ENCODE measurements at regions not wholly inside any gene's neighbourhood (a gene's known extent, or its start where the extent isn't known, plus 50 kb on each side); places are given as distances from the start of the nearest gene placed in this dataset.

GRCh38 chr3:139764069-139764905, 86.5 kb upstream of the NMNAT3 start:
- H3K27me3 ChIP-seq (ENCODE audit: insufficient read depth, low read length) = no peaks in the 10 kb centered on the region
- no peak overlapping the region for H4K12ac ChIP-seq (ENCODE audit: low read depth, low read length)
- H3K36me3 ChIP-seq (ENCODE audit: control insufficient read depth in 1 of 2, insufficient read depth in 2 of 2, low read length in 2 of 2) = no peaks in the 10 kb centered on the region
- no peak overlapping the region for H3K9ac ChIP-seq (ENCODE audit: low read length)
- H3K18ac ChIP-seq (ENCODE audit: low read length) = no peak overlapping the region
- H3K4me3 ChIP-seq (ENCODE audit: low read depth, low read length) = no peak overlapping the region
- H3K27ac ChIP-seq (ENCODE audit: low read depth, low read length) = no peak overlapping the region
- peak overlapping the region; percentile 34 for H4K8ac ChIP-seq (ENCODE audit: low read depth, low read length)
- H3K14ac ChIP-seq (ENCODE audit: low read length) = peak overlapping the region; percentile 69
- H2BK12ac ChIP-seq (ENCODE audit: low read length) = peak overlapping the region; percentile 66
- no peak overlapping the region for H3K4me2 ChIP-seq (ENCODE audit: low read length)
- H2AFZ ChIP-seq (ENCODE audit: insufficient read depth, low read length, poor library complexity) = no peak overlapping the region
- H3K9me3 ChIP-seq (ENCODE audit: insufficient read depth, low read depth, low read length) = no peaks in the 10 kb centered on the region
- peaks cover 22% of the 10 kb centered on the region for H3K79me1 ChIP-seq (ENCODE audit: low read length)
- H2BK5ac ChIP-seq (ENCODE audit: low read depth, low read length, poor library complexity) = no peak overlapping the region
- no peak overlapping the region for H3K23ac ChIP-seq (ENCODE audit: low read length)
- no CpG with 5 or more reads among the region's 7 CpGs for WGBS (ENCODE audit: extremely low coverage, insufficient coverage, insufficient read length)
- DNase-seq = peak; percentile 41 to 57
- no peaks in the 10 kb centered on the region for H3K79me2 ChIP-seq (ENCODE audit: control insufficient read depth, insufficient read depth, low read length, poor library complexity)
- no peak overlapping the region for H2BK120ac ChIP-seq (ENCODE audit: insufficient read depth, low read length, poor library complexity)
- H2AK5ac ChIP-seq (ENCODE audit: low read length) = peak overlapping the region; percentile 7
- H3K4me1 ChIP-seq (ENCODE audit: control insufficient read depth in 1 of 2, insufficient read depth in 2 of 2, low read length in 2 of 2) = peaks cover 10 to 20% of the 10 kb centered on the region in 2 experiments
- H3K4ac ChIP-seq (ENCODE audit: low read depth, low read length) = no peak overlapping the region
- no peak overlapping the region for H4K91ac ChIP-seq (ENCODE audit: low read depth, low read length)

DNA sequence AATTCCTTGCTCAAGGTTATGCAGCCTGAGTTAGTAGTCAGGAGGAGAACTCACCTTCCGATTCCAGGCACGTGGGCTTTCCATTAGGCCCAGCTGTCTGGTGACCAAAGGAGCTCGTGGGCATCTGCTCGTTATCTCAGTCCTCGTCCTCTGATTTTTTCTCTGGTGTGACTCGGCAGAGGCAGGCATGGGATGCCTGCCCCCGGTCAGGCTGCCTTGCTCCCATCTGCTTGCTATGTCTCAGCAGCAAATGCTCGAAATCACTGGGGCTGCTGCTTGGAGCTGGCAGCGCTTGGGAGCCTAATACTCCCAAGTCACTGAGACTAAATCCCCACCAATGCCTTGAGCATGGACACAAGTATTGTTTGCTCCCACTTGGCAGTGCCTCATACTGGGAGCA, 84.5 kb upstream of the NMNAT3 start:
- Histone ChIP-seq H3K4ac (ENCODE audit: low read depth, low read length) (no peak overlapping the region), H3K23ac (ENCODE audit: low read length) (no peak overlapping the region), H2AFZ (ENCODE audit: insufficient read depth, low read length, poor library complexity) (no peak overlapping the region), H3K27ac (ENCODE audit: low read depth, low read length) (no peak overlapping the region), H4K91ac (ENCODE audit: low read depth, low read length) (peak overlapping the region; percentile 4), H4K8ac (ENCODE audit: low read depth, low read length) (no peak overlapping the region), H3K79me2 (ENCODE audit: control insufficient read depth, insufficient read depth, low read length, poor library complexity) (no peaks in the 10 kb centered on the region), H3K9me3 (ENCODE audit: insufficient read depth, low read depth, low read length) (no peaks in the 10 kb centered on the region), H3K14ac (ENCODE audit: low read length) (peak overlapping the region; percentile 42), H3K27me3 (ENCODE audit: insufficient read depth, low read length) (no peaks in the 10 kb centered on the region), H2BK12ac (ENCODE audit: low read length) (no peak overlapping the region), H3K4me1 (ENCODE audit: control insufficient read depth in 1 of 2, insufficient read depth in 2 of 2, low read length in 2 of 2) (peaks cover 12 to 25% of the 10 kb centered on the region in 2 experiments), H2AK5ac (ENCODE audit: low read length) (no peak overlapping the region), H4K12ac (ENCODE audit: low read depth, low read length) (no peak overlapping the region), H3K79me1 (ENCODE audit: low read length) (peaks cover 21% of the 10 kb centered on the region), H3K18ac (ENCODE audit: low read length) (peak overlapping the region; percentile 2), H3K9ac (ENCODE audit: low read length) (no peak overlapping the region), H3K4me3 (ENCODE audit: low read depth, low read length) (no peak overlapping the region), H2BK5ac (ENCODE audit: low read depth, low read length, poor library complexity) (no peak overlapping the region), H3K36me3 (ENCODE audit: control insufficient read depth in 1 of 2, insufficient read depth in 2 of 2, low read length in 2 of 2) (no peaks in the 10 kb centered on the region), H3K4me2 (ENCODE audit: low read length) (no peak overlapping the region), H2BK120ac (ENCODE audit: insufficient read depth, low read length, poor library complexity) (no peak overlapping the region)
- no peak for DNase-seq
- WGBS (ENCODE audit: extremely low coverage, insufficient coverage, insufficient read length) = no CpG with 5 or more reads among the region's 9 CpGs

GRCh38 chr3:139759470-139759869, 81.7 kb upstream of the NMNAT3 start:
- no CpG with 5 or more reads among the region's 2 CpGs for whole genome bisulfite sequencing (ENCODE audit: extremely low coverage, insufficient coverage, insufficient read length)
- peak in 1 of 2 donors; percentile 64 for DNase-seq
- no peaks in the 10 kb centered on the region for H3K27me3 ChIP-seq (ENCODE audit: insufficient read depth, low read length)

DNA sequence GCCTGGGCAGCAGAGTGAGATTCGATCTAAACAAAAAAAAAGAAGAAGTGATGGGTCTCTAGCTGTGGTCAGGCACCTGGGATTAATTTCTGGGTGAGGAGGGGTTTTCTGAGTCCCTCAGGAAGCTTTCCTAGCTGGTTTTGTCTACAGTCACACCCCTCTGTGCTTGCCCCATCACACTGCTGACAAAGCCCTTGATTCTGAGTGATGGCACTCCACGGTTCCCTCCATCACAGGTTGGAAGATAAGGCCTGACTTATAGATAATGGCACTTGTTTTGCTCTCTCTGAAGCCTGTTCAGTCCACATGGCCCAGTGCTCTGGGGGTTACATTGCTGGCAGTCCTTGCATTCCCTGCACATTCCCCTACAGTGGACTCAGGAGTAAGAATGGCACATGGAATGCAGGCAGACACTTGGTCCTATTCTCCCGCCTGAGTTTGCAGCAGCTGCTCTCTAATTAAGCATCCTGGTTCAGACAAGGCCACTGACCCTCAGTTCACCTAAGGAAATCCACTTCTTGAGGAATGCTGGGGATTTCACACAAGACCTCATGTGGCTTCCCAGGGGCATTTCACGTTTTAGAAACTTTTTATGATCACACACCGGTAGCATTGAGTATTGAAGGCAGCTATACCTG, 81.0 kb upstream of the NMNAT3 start:
- WGBS (ENCODE audit: extremely low coverage, insufficient coverage, insufficient read length) = no CpG with 5 or more reads among the region's 5 CpGs
- peak; percentile 99 for DNase-seq

More at GRCh38 chr3:139759470-139759869, 81.7 kb upstream of the NMNAT3 start:
- Histone ChIP-seq H3K9ac (ENCODE audit: low read length) (no peak overlapping the region), H3K23ac (ENCODE audit: low read length) (no peak overlapping the region), H3K4me1 (ENCODE audit: control insufficient read depth in 1 of 2, insufficient read depth in 2 of 2, low read length in 2 of 2) (peaks cover 12 to 24% of the 10 kb centered on the region in 2 experiments), H3K27ac (ENCODE audit: low read depth, low read length) (peak overlapping the region; percentile 66), H2AFZ (ENCODE audit: insufficient read depth, low read length, poor library complexity) (no peak overlapping the region), H2BK12ac (ENCODE audit: low read length) (no peak overlapping the region), H3K4me2 (ENCODE audit: low read length) (no peak overlapping the region), H3K18ac (ENCODE audit: low read length) (peak overlapping the region; percentile 43), H3K79me1 (ENCODE audit: low read length) (peaks cover 17% of the 10 kb centered on the region), H3K36me3 (ENCODE audit: control insufficient read depth in 1 of 2, insufficient read depth in 2 of 2, low read length in 2 of 2) (no peaks in the 10 kb centered on the region), H4K12ac (ENCODE audit: low read depth, low read length) (no peak overlapping the region), H3K79me2 (ENCODE audit: control insufficient read depth, insufficient read depth, low read length, poor library complexity) (no peaks in the 10 kb centered on the region), H2BK120ac (ENCODE audit: insufficient read depth, low read length, poor library complexity) (peak overlapping the region; percentile 35), H2AK5ac (ENCODE audit: low read length) (no peak overlapping the region), H3K9me3 (ENCODE audit: insufficient read depth, low read depth, low read length) (no peaks in the 10 kb centered on the region), H4K8ac (ENCODE audit: low read depth, low read length) (no peak overlapping the region), H4K91ac (ENCODE audit: low read depth, low read length) (peak overlapping the region; percentile 41), H3K4me3 (ENCODE audit: low read depth, low read length) (no peak overlapping the region), H2BK5ac (ENCODE audit: low read depth, low read length, poor library complexity) (peak overlapping the region; percentile 89), H3K14ac (ENCODE audit: low read length) (no peak overlapping the region), H3K4ac (ENCODE audit: low read depth, low read length) (no peak overlapping the region)

More for the DNA sequence above, 81.0 kb upstream of the NMNAT3 start:
- Histone ChIP-seq H3K18ac (ENCODE audit: low read length) (peak overlapping the region; percentile 43), H3K27me3 (ENCODE audit: insufficient read depth, low read length) (no peaks in the 10 kb centered on the region), H4K91ac (ENCODE audit: low read depth, low read length) (peak overlapping the region; percentile 41), H3K14ac (ENCODE audit: low read length) (no peak overlapping the region), H3K36me3 (ENCODE audit: control insufficient read depth in 1 of 2, insufficient read depth in 2 of 2, low read length in 2 of 2) (no peaks in the 10 kb centered on the region), H4K8ac (ENCODE audit: low read depth, low read length) (no peak overlapping the region), H3K4me3 (ENCODE audit: low read depth, low read length) (no peak overlapping the region), H3K4ac (ENCODE audit: low read depth, low read length) (no peak overlapping the region), H3K27ac (ENCODE audit: low read depth, low read length) (peak overlapping the region; percentile 80), H3K4me1 (ENCODE audit: control insufficient read depth in 1 of 2, insufficient read depth in 2 of 2, low read length in 2 of 2) (peaks cover 9 to 19% of the 10 kb centered on the region in 2 experiments), H2AFZ (ENCODE audit: insufficient read depth, low read length, poor library complexity) (no peak overlapping the region), H3K79me1 (ENCODE audit: low read length) (peaks cover 16% of the 10 kb centered on the region), H3K9me3 (ENCODE audit: insufficient read depth, low read depth, low read length) (no peaks in the 10 kb centered on the region), H2AK5ac (ENCODE audit: low read length) (no peak overlapping the region), H4K12ac (ENCODE audit: low read depth, low read length) (no peak overlapping the region), H2BK5ac (ENCODE audit: low read depth, low read length, poor library complexity) (peak overlapping the region; percentile 89), H3K79me2 (ENCODE audit: control insufficient read depth, insufficient read depth, low read length, poor library complexity) (no peaks in the 10 kb centered on the region), H3K9ac (ENCODE audit: low read length) (no peak overlapping the region), H3K23ac (ENCODE audit: low read length) (no peak overlapping the region), H2BK12ac (ENCODE audit: low read length) (no peak overlapping the region), H2BK120ac (ENCODE audit: insufficient read depth, low read length, poor library complexity) (peak overlapping the region; percentile 35), H3K4me2 (ENCODE audit: low read length) (no peak overlapping the region)
